Spleen (tissue), 11 donors: ENCODE measurements at regions not wholly inside any gene's neighbourhood (a gene's known extent, or its start where the extent isn't known, plus 50 kb on each side); places are given as distances from the start of the nearest gene placed in this dataset.

Experiments
- DNase-seq: peaks from one replicate; pipeline ENCODE4 v3.0.0-alpha.2; 2020
- H3K27ac ChIP-seq, 8 donors: fragments of 200-600 bp; sonication (generic) in 7 of 8; 1 replicate in 4 of 8; 2 replicates in 4 of 8; pipeline versions ENCODE4 v1.5.0 to v1.8.0; 2016 to 2021; ENCODE audit warnings: inconsistent platforms in 4 of 8, mild to moderate bottlenecking in 4 of 8, moderate library complexity in 1 of 8
- H3K27me3 ChIP-seq, 7 donors: fragments of 200-600 bp; sonication (generic) in 6 of 7; replicated peaks in 1 of 7; 1 replicate in 4 of 7; 2 replicates in 3 of 7; pipeline versions ENCODE4 v1.5.0 to v1.8.0; 2016 to 2021; ENCODE audit warnings: inconsistent platforms in 3 of 7, mild to moderate bottlenecking in 1 of 7
- H3K36me3 ChIP-seq, 6 donors: fragments of 200-600 bp; sonication (generic) in 5 of 6; 1 replicate in 4 of 6; 2 replicates in 2 of 6; pipeline versions ENCODE4 v1.5.0 to v1.8.0; 2016 to 2021; ENCODE audit warnings: inconsistent platforms in 2 of 6
- H3K4me1 ChIP-seq, 6 donors: fragments of 200-600 bp; sonication (generic) in 5 of 6; 1 replicate in 3 of 6; 2 replicates in 3 of 6; pipeline versions ENCODE4 v1.5.0 to v1.8.0; 2016 to 2021; ENCODE audit warnings: inconsistent platforms in 3 of 6
- H3K4me3 ChIP-seq, 8 donors: fragments of 200-600 bp; sonication (generic) in 7 of 8; 1 replicate in 4 of 8; 2 replicates in 4 of 8; pipeline versions ENCODE4 v1.5.0 to v1.8.0; 2016 to 2021; ENCODE audit warnings: inconsistent platforms in 4 of 8, mild to moderate bottlenecking in 4 of 8, moderate library complexity in 2 of 8
- H3K9me3 ChIP-seq, 8 donors: fragments of 200-600 bp; sonication (generic) in 7 of 8; 1 replicate in 4 of 8; 2 replicates in 4 of 8; pipeline versions ENCODE4 v1.5.0 to v1.8.0; 2016 to 2021; ENCODE audit warnings: inconsistent platforms in 4 of 8
- CTCF ChIP-seq, 11 experiments: fragments of 200-600 bp in 7 of 11; fragments of 450-650 bp in 4 of 11; sonication (generic) in 4 of 11; IDR thresholded peaks in 8 of 11; conservative IDR thresholded peaks in 3 of 11; 1 replicate in 7 of 11; 2 replicates in 4 of 11; pipeline versions ENCODE4 v1.4.0 to v1.8.0; 2016 to 2021; ENCODE audit warnings: antibody characterized with exemption in 11 of 11, inconsistent platforms in 4 of 11, mild to moderate bottlenecking in 1 of 11
- POLR2A ChIP-seq, 3 donors: fragments of 450-650 bp; IDR thresholded peaks; one replicate each; pipeline ENCODE4 v1.5.1; 2017; ENCODE audit warnings: antibody characterized with exemption in 3 of 3, mild to moderate bottlenecking in 1 of 3
- POLR2AphosphoS5 ChIP-seq, 3 donors: sonication (generic); formaldehyde crosslinking; IDR thresholded peaks; one replicate each; pipeline ENCODE4 v1.5.1; 2017; ENCODE audit warnings: antibody characterized with exemption in 3 of 3
- WGBS, 5 donors: extraction: QIAGEN DNeasy Blood & Tissue Kit in 3 of 5; methylation state at CpG; one replicate each; pipeline versions ENCODE4 v1.1.5 to v1.1.7; 2013 to 2018; 5-methylcytosine and 5-hydroxymethylcytosine counted together
- intact Hi-C: fragments of 100-400 bp; cut with DNase I; formaldehyde crosslinking; loops from one replicate; pipeline ENCODE4 v1.15.0; 2023; ENCODE audit warnings: low total_unique reads
- donor health status: healthy with polysubstance abuse.
- donor health status: DM: no; HTN: no; CAD: no; lungs with moderate emphysema.
- donor health status: DM: no; HTN: no; CAD: no.
- donor health status: Bipolar disorder and iron deficiency.
- donor health status: healthy.
- donor health status: DM: no; HTN: no; CAD: no.
- donor health status: DM: yes; HTN: yes; CAD: no.

- no peak overlapping the region for H3K4me3 ChIP-seq
- no peaks in the 10 kb centered on the region for H3K36me3 ChIP-seq
- peaks cover 0 to 57% (median 0%) of the 10 kb centered on the region in 7 donors for H3K27me3 ChIP-seq
- intact Hi-C loops = no loop called here
- no peak for TF ChIP-seq POLR2AphosphoS5 (IDR thresholded peaks at IDR 0.05)
- H3K4me1 ChIP-seq = peaks cover 39 to 100% (median 80%) of the 10 kb centered on the region in 6 donors
- H3K27ac ChIP-seq = peak overlapping the region in 6 of 8 donors; percentile 48 to 83 (median 76)
- 66 to 75% (median 70%) methylated on average over 14 of the region's 14 CpGs for WGBS, 5 donors
- H3K9me3 ChIP-seq = no peaks in the 10 kb centered on the region
- peak; percentile 69 for DNase-seq
Measured at GRCh38 chr2:8538931-8539621, 142.8 kb upstream of the ID2 start.

- Histone ChIP-seq H3K9me3 (no peaks in the 10 kb centered on the region), H3K4me1 (peaks cover 43 to 100% (median 81%) of the 10 kb centered on the region in 6 donors), H3K27ac (peak overlapping the region in 7 of 8 donors; percentile 47 to 83 (median 65)), H3K36me3 (no peaks in the 10 kb centered on the region), H3K4me3 (no peak overlapping the region), H3K27me3 (peaks cover 0 to 50% (median 0%) of the 10 kb centered on the region in 7 donors)
- TF ChIP-seq CTCF (IDR thresholded peaks at IDR 0.05 in 8 of 11, conservative IDR thresholded peaks at IDR 0.05 in 3 of 11) = no peak
- TF ChIP-seq POLR2AphosphoS5 (IDR thresholded peaks at IDR 0.05) = peak; percentile 14 to 53 (median 40)
- intact Hi-C loops = no loop called here
- peak; percentile 78 for DNase-seq
- 43 to 54% (median 48%) methylated on average over 13 to 14 of the region's 14 CpGs for WGBS, 5 donors
Measured at GRCh38 chr2:8539743-8540551, 141.9 kb upstream of the ID2 start.

GRCh38 chr2:8540552-8541055 is 141.3 kb upstream of the ID2 start:
- H3K4me1 ChIP-seq = peaks cover 42 to 100% (median 81%) of the 10 kb centered on the region in 6 donors
- intact Hi-C loops = no loop called here
- DNase-seq = no peak
- H3K4me3 ChIP-seq = no peak overlapping the region
- no peaks in the 10 kb centered on the region for H3K36me3 ChIP-seq
- 80 to 98% (median 90%) methylated on average over 2 of the region's 2 CpGs for WGBS, 5 donors
- no peak for TF ChIP-seq POLR2AphosphoS5 (IDR thresholded peaks at IDR 0.05)
- TF ChIP-seq CTCF (IDR thresholded peaks at IDR 0.05 in 8 of 11, conservative IDR thresholded peaks at IDR 0.05 in 3 of 11) = no peak
- no peak for TF ChIP-seq POLR2A (IDR thresholded peaks at IDR 0.05)
- H3K27ac ChIP-seq = peak overlapping the region in 5 of 8 donors; percentile 48 to 83 (median 81)
- H3K9me3 ChIP-seq = no peaks in the 10 kb centered on the region
- H3K27me3 ChIP-seq = peaks cover 0 to 50% (median 0%) of the 10 kb centered on the region in 7 donors

- Histone ChIP-seq H3K27me3 (peaks cover 0 to 50% (median 0%) of the 10 kb centered on the region in 7 donors), H3K9me3 (no peaks in the 10 kb centered on the region), H3K4me1 (peaks cover 37 to 100% (median 79%) of the 10 kb centered on the region in 6 donors), H3K36me3 (no peaks in the 10 kb centered on the region), H3K4me3 (no peak overlapping the region), H3K27ac (no peak overlapping the region)
- 67 to 83% (median 77%) methylated on average over 8 of the region's 8 CpGs for WGBS, 5 donors
- no peak for TF ChIP-seq CTCF (IDR thresholded peaks at IDR 0.05 in 8 of 11, conservative IDR thresholded peaks at IDR 0.05 in 3 of 11)
- TF ChIP-seq POLR2AphosphoS5 (IDR thresholded peaks at IDR 0.05) = no peak
- TF ChIP-seq POLR2A (IDR thresholded peaks at IDR 0.05) = no peak
- peak; percentile 46 for DNase-seq
- intact Hi-C loops = no loop called here
Measured at GRCh38 chr2:8541223-8541622, 140.6 kb upstream of the ID2 start.
